ENCODE measurements at regions not wholly inside any gene's neighbourhood (a gene's known extent, or its start where the extent isn't known, plus 50 kb on each side); places are given as distances from the start of the nearest gene placed in this dataset.

GRCh38 chrX:4435905-4436304, 722.5 kb upstream of the PRKX start:
- Mint-ChIP-seq H3K27ac (ENCODE audit: unreplicated experiment) (no peak overlapping the region), H3K4me1 (ENCODE audit: unreplicated experiment) (no peaks in the 10 kb centered on the region), H3K4me3 (ENCODE audit: unreplicated experiment) (no peak overlapping the region), H3K36me3 (ENCODE audit: unreplicated experiment) (no peaks in the 10 kb centered on the region), H3K9me3 (ENCODE audit: unreplicated experiment) (peaks cover 8% of the 10 kb centered on the region), H3K27me3 (ENCODE audit: unreplicated experiment) (no peaks in the 10 kb centered on the region)
- DNase-seq (ENCODE audit: extremely low spot score, unreplicated experiment), result no peak
- TF ChIP-seq, protein P1, sequence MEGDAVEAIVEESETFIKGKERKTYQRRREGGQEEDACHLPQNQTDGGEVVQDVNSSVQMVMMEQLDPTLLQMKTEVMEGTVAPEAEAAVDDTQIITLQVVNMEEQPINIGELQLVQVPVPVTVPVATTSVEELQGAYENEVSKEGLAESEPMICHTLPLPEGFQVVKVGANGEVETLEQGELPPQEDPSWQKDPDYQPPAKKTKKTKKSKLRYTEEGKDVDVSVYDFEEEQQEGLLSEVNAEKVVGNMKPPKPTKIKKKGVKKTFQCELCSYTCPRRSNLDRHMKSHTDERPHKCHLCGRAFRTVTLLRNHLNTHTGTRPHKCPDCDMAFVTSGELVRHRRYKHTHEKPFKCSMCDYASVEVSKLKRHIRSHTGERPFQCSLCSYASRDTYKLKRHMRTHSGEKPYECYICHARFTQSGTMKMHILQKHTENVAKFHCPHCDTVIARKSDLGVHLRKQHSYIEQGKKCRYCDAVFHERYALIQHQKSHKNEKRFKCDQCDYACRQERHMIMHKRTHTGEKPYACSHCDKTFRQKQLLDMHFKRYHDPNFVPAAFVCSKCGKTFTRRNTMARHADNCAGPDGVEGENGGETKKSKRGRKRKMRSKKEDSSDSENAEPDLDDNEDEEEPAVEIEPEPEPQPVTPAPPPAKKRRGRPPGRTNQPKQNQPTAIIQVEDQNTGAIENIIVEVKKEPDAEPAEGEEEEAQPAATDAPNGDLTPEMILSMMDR (IDR thresholded peaks at IDR 0.05), result no peak

DNA sequence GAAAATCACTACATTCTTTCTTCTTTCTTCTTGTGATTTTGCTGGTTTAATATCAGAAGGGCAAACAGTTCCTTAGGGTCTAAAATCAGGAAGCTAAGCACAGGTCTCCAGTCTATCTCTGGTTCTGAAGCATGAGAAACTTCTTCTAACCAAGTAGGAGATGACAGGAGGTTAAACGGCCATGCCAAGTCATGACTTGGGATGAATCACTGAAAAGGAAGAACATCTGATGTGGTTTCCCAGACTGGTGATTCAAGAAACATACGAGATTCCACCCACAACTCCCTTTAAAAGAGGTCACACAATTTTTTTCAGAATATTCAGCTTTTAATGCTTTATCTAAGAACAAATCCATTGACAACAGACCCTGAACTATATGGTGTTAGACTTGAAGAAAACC, 684.0 kb upstream of the PRKX start:
- no peaks in the 10 kb centered on the region for H3K4me1 Mint-ChIP-seq (ENCODE audit: unreplicated experiment)
- H3K36me3 Mint-ChIP-seq (ENCODE audit: unreplicated experiment), result no peaks in the 10 kb centered on the region
- TF ChIP-seq, protein P1 (IDR thresholded peaks at IDR 0.05), result no peak
- H3K27me3 Mint-ChIP-seq (ENCODE audit: unreplicated experiment), result no peaks in the 10 kb centered on the region
- no peak for DNase-seq (ENCODE audit: extremely low spot score, unreplicated experiment)
- no peak overlapping the region for H3K4me3 Mint-ChIP-seq (ENCODE audit: unreplicated experiment)
- no peak overlapping the region for H3K27ac Mint-ChIP-seq (ENCODE audit: unreplicated experiment)
- H3K9me3 Mint-ChIP-seq (ENCODE audit: unreplicated experiment), result peaks cover 38% of the 10 kb centered on the region

- no peak overlapping the region for H3K27ac Mint-ChIP-seq (ENCODE audit: unreplicated experiment)
- H3K9me3 Mint-ChIP-seq (ENCODE audit: unreplicated experiment), result peaks cover 45% of the 10 kb centered on the region
- H3K27me3 Mint-ChIP-seq (ENCODE audit: unreplicated experiment), result no peaks in the 10 kb centered on the region
- H3K4me1 Mint-ChIP-seq (ENCODE audit: unreplicated experiment), result no peaks in the 10 kb centered on the region
- TF ChIP-seq, protein P1 (IDR thresholded peaks at IDR 0.05), result no peak
- H3K36me3 Mint-ChIP-seq (ENCODE audit: unreplicated experiment), result no peaks in the 10 kb centered on the region
- no peak overlapping the region for H3K4me3 Mint-ChIP-seq (ENCODE audit: unreplicated experiment)
- DNase-seq (ENCODE audit: extremely low spot score, unreplicated experiment), result no peak
These were observed 668.8 kb upstream of the PRKX start for GRCh38 chrX:4382273-4382672.

DNA sequence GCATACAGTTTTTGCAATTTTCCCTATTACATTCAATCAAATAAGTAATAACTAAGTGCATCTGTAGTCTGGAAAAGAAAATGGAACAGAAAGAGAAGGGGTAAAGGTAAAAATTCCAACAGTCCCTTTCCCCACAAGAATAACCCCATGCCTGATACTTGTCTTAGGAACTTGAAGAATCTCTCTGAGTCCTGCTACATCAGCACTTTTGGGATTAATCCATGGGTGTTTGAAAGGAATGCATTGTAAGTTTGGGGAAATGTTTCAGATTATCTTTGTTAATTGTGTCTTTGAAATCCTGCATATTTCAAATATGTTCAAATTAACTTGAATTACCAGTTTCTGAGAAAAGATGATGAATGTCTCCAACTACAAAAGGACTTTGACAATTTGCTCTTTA, 667.3 kb upstream of the PRKX start:
- TF ChIP-seq, protein P1 (IDR thresholded peaks at IDR 0.05), result no peak

GRCh38 chrX:4379071-4379470, 665.6 kb upstream of the PRKX start:
- no peak for DNase-seq (ENCODE audit: extremely low spot score, unreplicated experiment)
- TF ChIP-seq, protein P1 (IDR thresholded peaks at IDR 0.05), result no peak
- Mint-ChIP-seq H3K27ac (ENCODE audit: unreplicated experiment) (no peak overlapping the region), H3K27me3 (ENCODE audit: unreplicated experiment) (no peaks in the 10 kb centered on the region), H3K4me1 (ENCODE audit: unreplicated experiment) (no peaks in the 10 kb centered on the region), H3K9me3 (ENCODE audit: unreplicated experiment) (peaks cover 44% of the 10 kb centered on the region), H3K36me3 (ENCODE audit: unreplicated experiment) (no peaks in the 10 kb centered on the region), H3K4me3 (ENCODE audit: unreplicated experiment) (no peak overlapping the region)

More for the DNA sequence above, 667.3 kb upstream of the PRKX start:
- H3K27ac Mint-ChIP-seq (ENCODE audit: unreplicated experiment), result no peak overlapping the region
- no peaks in the 10 kb centered on the region for H3K36me3 Mint-ChIP-seq (ENCODE audit: unreplicated experiment)
- no peak overlapping the region for H3K4me3 Mint-ChIP-seq (ENCODE audit: unreplicated experiment)
- peaks cover 48% of the 10 kb centered on the region for H3K9me3 Mint-ChIP-seq (ENCODE audit: unreplicated experiment)
- H3K4me1 Mint-ChIP-seq (ENCODE audit: unreplicated experiment), result no peaks in the 10 kb centered on the region
- no peak for DNase-seq (ENCODE audit: extremely low spot score, unreplicated experiment)
- no peaks in the 10 kb centered on the region for H3K27me3 Mint-ChIP-seq (ENCODE audit: unreplicated experiment)
